ENCODE measurements at regions not wholly inside any gene's neighbourhood (a gene's known extent, or its start where the extent isn't known, plus 50 kb on each side); places are given as distances from the start of the nearest gene placed in this dataset.

GRCh38 chr3:166223120-166223519, 385.9 kb upstream of the BCHE start:
- POLR2A ChIA-PET: interaction anchor here (0.7 kb wide), 1 partner anchor 9 kb away, joined by 4 read pairs; no protein-coding TSS in a partner anchor
- WGBS (ENCODE audit: low lambda C conversion rate): 7% methylated on average over 3 of the region's 3 CpGs
- H3K4me3 ChIP-seq (replicated peaks in 1 of 3; ENCODE audit: insufficient read depth in 1 of 3, low read depth in 2 of 3, low read length in 3 of 3): no peak overlapping the region

DNA sequence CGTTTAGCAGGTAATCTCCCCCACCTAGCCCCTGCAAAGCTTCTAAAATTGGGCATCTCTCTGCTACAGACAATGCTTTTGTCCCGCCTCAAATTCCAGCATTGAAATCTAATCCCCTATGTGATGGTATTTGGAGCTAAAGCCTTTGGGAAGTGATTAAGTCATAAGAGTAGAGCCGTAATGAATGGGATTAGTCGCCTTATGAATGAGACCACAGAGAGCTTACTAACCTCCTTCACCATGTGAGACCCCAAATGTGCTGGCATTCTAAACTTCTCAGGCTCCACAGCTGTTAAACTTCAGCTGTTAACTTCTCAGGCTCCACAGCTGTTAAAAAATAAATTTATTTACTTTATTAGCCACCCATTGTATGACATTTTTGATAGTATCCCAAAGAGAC, 374.2 kb upstream of the BCHE start:
- DNase-seq (ENCODE audit: low spot score) (no peak), ATAC-seq (no peak), FAIRE-seq (no peak)
- H3K36me3 ChIP-seq (replicated peaks in 1 of 2; ENCODE audit: control insufficient read depth in 1 of 2, insufficient read depth in 2 of 2, low read length in 2 of 2): no peaks in the 10 kb centered on the region
- H3K4me1 ChIP-seq (ENCODE audit: insufficient read depth, low read length): no peaks in the 10 kb centered on the region
- POLR2A ChIA-PET: no interaction called here
- no peaks in the 10 kb centered on the region for H3K79me2 ChIP-seq (ENCODE audit: insufficient read depth, low read length)
- no peaks in the 10 kb centered on the region for H3K9me3 ChIP-seq (ENCODE audit: low read length)
- no peak overlapping the region for H3K27ac ChIP-seq (ENCODE audit: extremely low read length, insufficient read depth, low read length)
- WGBS (ENCODE audit: low lambda C conversion rate): 7% methylated on average over 4 of the region's 4 CpGs
- H3K4me2 ChIP-seq (ENCODE audit: low read depth, low read length): no peak overlapping the region
- intact Hi-C loops (cut with micrococcal nuclease; ENCODE audit: unreplicated experiment) (no loop called here), in situ Hi-C loops (cut with HindIII; ENCODE audit: extremely low pct_ligation_motif_present, low pct_unique_long_range_greater_than_20kb) (no loop called here)
- no peaks in the 10 kb centered on the region for H3K27me3 ChIP-seq (ENCODE audit: control insufficient read depth in 1 of 2, insufficient read depth in 2 of 2, low read length in 2 of 2)
- H3K4me3 ChIP-seq (replicated peaks in 1 of 3; ENCODE audit: insufficient read depth in 1 of 3, low read depth in 2 of 3, low read length in 3 of 3): no peak overlapping the region
- H2AFZ ChIP-seq (ENCODE audit: low read length): no peak overlapping the region
- CTCF ChIA-PET (ENCODE audit: low intra/inter-chr PET ratio, low total read pairs): no interaction called here
- no peak overlapping the region for H3K9ac ChIP-seq (ENCODE audit: insufficient read depth, low read depth, low read length)
- no peaks in the 10 kb centered on the region for H4K20me1 ChIP-seq (ENCODE audit: insufficient read depth, low read length)
- BruUV-seq (replicated peaks): no TSS peak
- TF ChIP-seq MTA3 (CRISPR knock-in tag; IDR thresholded peaks at IDR 0.05): no peak
- TF ChIP-seq GFI1 (CRISPR knock-in tag; IDR thresholded peaks at IDR 0.05; ENCODE audit: borderline replicate concordance): no peak
- no peak for TF ChIP-seq CEBPZ (IDR thresholded peaks at IDR 0.05; ENCODE audit: low read length)
- TF ChIP-seq ZNF577 (CRISPR knock-in tag; IDR thresholded peaks at IDR 0.05; ENCODE audit: borderline replicate concordance, low read depth): no peak
- TF ChIP-seq GLI4 (CRISPR knock-in tag; IDR thresholded peaks at IDR 0.05; ENCODE audit: borderline replicate concordance): no peak

More at GRCh38 chr3:166223120-166223519, 385.9 kb upstream of the BCHE start:
- H3K9me3 ChIP-seq (ENCODE audit: low read length): no peaks in the 10 kb centered on the region
- FAIRE-seq (no peak), DNase-seq (ENCODE audit: low spot score) (no peak), ATAC-seq (no peak)
- no peaks in the 10 kb centered on the region for H3K79me2 ChIP-seq (ENCODE audit: insufficient read depth, low read length)
- H3K4me1 ChIP-seq (ENCODE audit: insufficient read depth, low read length): no peaks in the 10 kb centered on the region
- in situ Hi-C loops (cut with HindIII; ENCODE audit: extremely low pct_ligation_motif_present, low pct_unique_long_range_greater_than_20kb) (no loop called here), intact Hi-C loops (cut with micrococcal nuclease; ENCODE audit: unreplicated experiment) (no loop called here)
- CTCF ChIA-PET (ENCODE audit: low intra/inter-chr PET ratio, low total read pairs): no interaction called here
- H3K4me2 ChIP-seq (ENCODE audit: low read depth, low read length): no peak overlapping the region
- H3K27me3 ChIP-seq (ENCODE audit: control insufficient read depth in 1 of 2, insufficient read depth in 2 of 2, low read length in 2 of 2): no peaks in the 10 kb centered on the region
- no peak overlapping the region for H2AFZ ChIP-seq (ENCODE audit: low read length)
- BruUV-seq (replicated peaks): no TSS peak
- H3K27ac ChIP-seq (ENCODE audit: extremely low read length, insufficient read depth, low read length): no peak overlapping the region
- H4K20me1 ChIP-seq (ENCODE audit: insufficient read depth, low read length): no peaks in the 10 kb centered on the region
- H3K36me3 ChIP-seq (replicated peaks in 1 of 2; ENCODE audit: control insufficient read depth in 1 of 2, insufficient read depth in 2 of 2, low read length in 2 of 2): no peaks in the 10 kb centered on the region
- H3K9ac ChIP-seq (ENCODE audit: insufficient read depth, low read depth, low read length): no peak overlapping the region
- TF ChIP-seq, protein P1, sequence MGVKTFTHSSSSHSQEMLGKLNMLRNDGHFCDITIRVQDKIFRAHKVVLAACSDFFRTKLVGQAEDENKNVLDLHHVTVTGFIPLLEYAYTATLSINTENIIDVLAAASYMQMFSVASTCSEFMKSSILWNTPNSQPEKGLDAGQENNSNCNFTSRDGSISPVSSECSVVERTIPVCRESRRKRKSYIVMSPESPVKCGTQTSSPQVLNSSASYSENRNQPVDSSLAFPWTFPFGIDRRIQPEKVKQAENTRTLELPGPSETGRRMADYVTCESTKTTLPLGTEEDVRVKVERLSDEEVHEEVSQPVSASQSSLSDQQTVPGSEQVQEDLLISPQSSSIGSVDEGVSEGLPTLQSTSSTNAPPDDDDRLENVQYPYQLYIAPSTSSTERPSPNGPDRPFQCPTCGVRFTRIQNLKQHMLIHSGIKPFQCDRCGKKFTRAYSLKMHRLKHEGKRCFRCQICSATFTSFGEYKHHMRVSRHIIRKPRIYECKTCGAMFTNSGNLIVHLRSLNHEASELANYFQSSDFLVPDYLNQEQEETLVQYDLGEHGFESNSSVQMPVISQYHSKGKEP (CRISPR knock-in tag; IDR thresholded peaks at IDR 0.05): no peak
- TF ChIP-seq ATF7 (IDR thresholded peaks at IDR 0.05): peak; percentile 14; the same call in 1 of the 2 replicates
- no peak for TF ChIP-seq ATF7 (CRISPR knock-in tag; IDR thresholded peaks at IDR 0.05)
- no peak for TF ChIP-seq ZNF333 (CRISPR knock-in tag; IDR thresholded peaks at IDR 0.05; ENCODE audit: borderline replicate concordance)
- TF ChIP-seq CREB1 (IDR thresholded peaks at IDR 0.05): peak; percentile 77
- no peak for TF ChIP-seq CREB1 (CRISPR knock-in tag; IDR thresholded peaks at IDR 0.05)
- no peak for TF ChIP-seq ATF5 (CRISPR knock-in tag; IDR thresholded peaks at IDR 0.05; ENCODE audit: low read depth)
- no peak for TF ChIP-seq ZNF839 (CRISPR knock-in tag; IDR thresholded peaks at IDR 0.05; ENCODE audit: borderline replicate concordance)

Measured in HepG2 (cell line).